Common myeloid progenitor, CD34-positive (primary cell): ENCODE measurements at regions not wholly inside any gene's neighbourhood (a gene's known extent, or its start where the extent isn't known, plus 50 kb on each side); places are given as distances from the start of the nearest gene placed in this dataset.
"Not testable (repeated sequence)": the region's sequence is repeated elsewhere in the genome, so short reads cannot be mapped to it uniquely, and the experiment has no call there.

Source experiments
- CTCF ChIA-PET: fragments of 350-600 bp; sonication (Branson Sonifier 250); formaldehyde crosslinking; loops from one replicate; lab custom pipeline; 2021; ENCODE audit warnings: antibody characterized with exemption; lab: Charles Lee
- POLR2A ChIA-PET: fragments of 350-600 bp; sonication (Branson Sonifier 250); formaldehyde crosslinking; loops from one replicate; lab custom pipeline; 2021; ENCODE audit warnings: antibody characterized with exemption; lab: Charles Lee
- DNase-seq, 3 donors: peaks; one replicate each; pipeline versions ENCODE4 v3.0.0 to v3.0.0-alpha.2; 2013
- H3K27ac ChIP-seq, 2 experiments: 1 replicate in 1 of 2; 2 replicates in 1 of 2; pipeline ENCODE4 v1.7.0; 2013; ENCODE audit warnings: inconsistent platforms in 2 of 2, low read length in 2 of 2, mild to moderate bottlenecking in 2 of 2, low read depth in 1 of 2, moderate library complexity in 1 of 2; ENCODE audit not compliant: severe bottlenecking in 2 of 2, insufficient read depth in 1 of 2, poor library complexity in 1 of 2
- H3K27me3 ChIP-seq, 5 experiments: replicated peaks in 2 of 5; 1 replicate in 3 of 5; 2 replicates in 2 of 5; pipeline versions ENCODE4 v1.6.1 to v1.7.0; 2013; ENCODE audit warnings: low read length in 4 of 5, mild to moderate bottlenecking in 2 of 5, moderate library complexity in 2 of 5, inconsistent platforms in 1 of 5; ENCODE audit not compliant: insufficient read depth in 5 of 5, control insufficient read depth in 4 of 5
- H3K36me3 ChIP-seq, 4 experiments: 1 replicate in 2 of 4; 2 replicates in 2 of 4; pipeline versions ENCODE4 v1.6.1 to v1.7.0; 2013; ENCODE audit warnings: low read length in 3 of 4, control low read depth in 1 of 4, mild to moderate bottlenecking in 1 of 4; ENCODE audit not compliant: control insufficient read depth in 4 of 4, insufficient read depth in 4 of 4
- H3K4me1 ChIP-seq, 4 experiments: 1 replicate in 3 of 4; 2 replicates in 1 of 4; pipeline versions ENCODE4 v1.6.1 to v1.7.1; 2013; ENCODE audit warnings: low read length in 3 of 4, mild to moderate bottlenecking in 3 of 4, control low read depth in 1 of 4, inconsistent platforms in 1 of 4, moderate library complexity in 1 of 4; ENCODE audit not compliant: control insufficient read depth in 4 of 4, insufficient read depth in 4 of 4; ENCODE audit errors: control extremely low read depth in 1 of 4
- H3K4me3 ChIP-seq, 7 experiments: 1 replicate in 4 of 7; 2 replicates in 3 of 7; pipeline versions ENCODE4 v1.5.1 to v1.7.0; 2013; ENCODE audit warnings: mild to moderate bottlenecking in 7 of 7, low read length in 6 of 7, moderate library complexity in 6 of 7, inconsistent platforms in 2 of 7, low read depth in 2 of 7, control low read depth in 1 of 7; ENCODE audit not compliant: insufficient read depth in 4 of 7, control insufficient read depth in 1 of 7; ENCODE audit errors: extremely low read depth in 1 of 7
- H3K9me3 ChIP-seq, 5 experiments: 1 replicate in 4 of 5; 2 replicates in 1 of 5; pipeline versions ENCODE4 v1.6.1 to v1.7.1; 2013; ENCODE audit warnings: low read length in 4 of 5, mild to moderate bottlenecking in 2 of 5, inconsistent platforms in 1 of 5, low read depth in 1 of 5, moderate library complexity in 1 of 5; ENCODE audit not compliant: control insufficient read depth in 4 of 5, insufficient read depth in 2 of 5; ENCODE audit errors: control extremely low read depth in 1 of 5
- WGBS: methylation state at CpG from one replicate; pipeline ENCODE4 v1.1.5; 2013; ENCODE audit not compliant: insufficient coverage; 5-methylcytosine and 5-hydroxymethylcytosine counted together

DNA sequence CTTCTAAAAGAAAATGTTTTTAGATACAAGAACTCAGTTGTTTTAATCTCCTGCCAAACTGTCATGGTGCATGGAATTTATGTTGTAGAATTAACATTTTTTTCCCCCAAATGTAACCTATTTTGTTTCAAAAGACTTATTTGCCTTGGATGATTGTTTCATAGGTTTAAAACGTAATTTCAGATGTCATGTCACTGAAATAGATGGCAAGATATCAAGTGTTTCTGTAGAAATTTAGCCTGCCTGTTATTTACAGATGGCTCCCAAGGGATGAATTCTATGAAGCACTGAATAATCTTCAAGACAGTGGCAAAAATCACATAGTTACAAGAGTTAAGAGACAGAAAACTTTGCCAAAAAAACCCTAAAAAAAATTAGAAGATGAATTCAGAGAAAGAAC lies 1484.6 kb downstream of the OLFM4 start:
- DNase-seq: no peak
- WGBS: 60% methylated on average over 1 of the region's 1 CpG
- no peak overlapping the region for H3K27ac ChIP-seq
- CTCF ChIA-PET: no interaction called here
- no peaks in the 10 kb centered on the region for H3K4me1 ChIP-seq
- H3K27me3 ChIP-seq: no peaks in the 10 kb centered on the region
- no peak overlapping the region for H3K4me3 ChIP-seq
- no peaks in the 10 kb centered on the region for H3K36me3 ChIP-seq
- no peaks in the 10 kb centered on the region for H3K9me3 ChIP-seq
- POLR2A ChIA-PET: no interaction called here

DNA sequence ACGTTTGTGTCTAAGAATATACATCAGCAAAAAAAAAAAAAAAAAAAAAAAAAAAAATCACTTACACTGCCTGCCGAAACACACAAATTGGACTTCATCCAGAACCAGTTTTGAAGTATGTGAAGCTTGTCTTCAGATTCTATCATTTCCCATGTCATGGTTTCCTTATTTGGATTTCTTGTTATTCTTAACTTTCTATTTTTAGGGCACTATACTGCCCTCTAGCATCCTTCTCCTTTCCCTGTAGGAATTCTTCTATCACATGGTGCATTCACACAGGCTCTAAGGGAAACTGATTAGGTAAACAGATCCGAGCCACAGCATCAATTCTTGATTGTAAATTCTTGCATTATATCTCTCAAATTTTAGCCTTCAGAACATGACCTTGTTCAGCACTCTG lies 1507.5 kb downstream of the OLFM4 start:
- Histone ChIP-seq H3K9me3 (no peaks in the 10 kb centered on the region), H3K4me1 (no peaks in the 10 kb centered on the region), H3K27ac (no peak overlapping the region), H3K27me3 (no peaks in the 10 kb centered on the region), H3K4me3 (no peak overlapping the region), H3K36me3 (no peaks in the 10 kb centered on the region)
- ChIA-PET CTCF (no interaction called here), POLR2A (no interaction called here)
- 83% methylated on average over 1 of the region's 3 CpGs for WGBS
- no peak for DNase-seq

GRCh38 chr13:54563286-54563685 lies 1534.7 kb downstream of the OLFM4 start:
- WGBS: 78% methylated on average over 1 of the region's 2 CpGs

GRCh38 chr13:54572037-54572436 lies 1543.4 kb downstream of the OLFM4 start:
- POLR2A ChIA-PET, H3K27ac ChIP-seq, CTCF ChIA-PET, H3K27me3 ChIP-seq, H3K36me3 ChIP-seq, H3K9me3 ChIP-seq, H3K4me1 ChIP-seq, H3K4me3 ChIP-seq, DNase-seq: not testable (repeated sequence)
- 92% methylated on average over 7 of the region's 13 CpGs for WGBS

More at GRCh38 chr13:54563286-54563685, 1534.7 kb downstream of the OLFM4 start:
- ChIA-PET CTCF (no interaction called here), POLR2A (no interaction called here)
- Histone ChIP-seq H3K9me3 (no peaks in the 10 kb centered on the region), H3K36me3 (no peaks in the 10 kb centered on the region), H3K4me3 (no peak overlapping the region), H3K27me3 (no peaks in the 10 kb centered on the region), H3K27ac (no peak overlapping the region), H3K4me1 (no peaks in the 10 kb centered on the region)
- no peak for DNase-seq

DNA sequence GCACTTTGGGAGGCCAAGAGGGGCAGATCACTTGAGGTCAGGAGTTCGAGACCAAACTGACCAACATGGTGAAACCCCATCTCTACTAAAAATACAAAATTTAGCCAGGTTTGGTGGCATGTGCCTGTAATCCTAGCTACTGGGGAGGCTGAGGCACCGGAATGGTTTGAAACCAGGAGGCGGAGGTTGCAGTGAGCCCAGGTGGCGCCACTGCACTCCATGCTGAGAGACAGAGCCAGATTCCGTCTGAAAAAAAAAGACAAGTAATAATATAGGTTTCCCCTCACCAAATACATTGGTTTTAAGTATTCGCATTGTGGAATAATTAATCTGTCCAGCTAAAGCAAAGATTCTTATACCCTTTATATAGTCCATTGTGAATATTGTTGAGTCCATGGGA lies 1544.6 kb downstream of the OLFM4 start:
- POLR2A ChIA-PET: no interaction called here
- Histone ChIP-seq H3K27ac (no peak overlapping the region), H3K4me3 (no peak overlapping the region), H3K36me3 (no peaks in the 10 kb centered on the region), H3K27me3 (no peaks in the 10 kb centered on the region), H3K4me1 (no peaks in the 10 kb centered on the region), H3K9me3 (no peaks in the 10 kb centered on the region)
- DNase-seq: no peak
- WGBS: 83% methylated on average over 3 of the region's 6 CpGs
- CTCF ChIA-PET: interaction anchor here (2.2 kb wide), 1 partner anchor 9 kb away, joined by 4 read pairs; no protein-coding TSS in a partner anchor

DNA sequence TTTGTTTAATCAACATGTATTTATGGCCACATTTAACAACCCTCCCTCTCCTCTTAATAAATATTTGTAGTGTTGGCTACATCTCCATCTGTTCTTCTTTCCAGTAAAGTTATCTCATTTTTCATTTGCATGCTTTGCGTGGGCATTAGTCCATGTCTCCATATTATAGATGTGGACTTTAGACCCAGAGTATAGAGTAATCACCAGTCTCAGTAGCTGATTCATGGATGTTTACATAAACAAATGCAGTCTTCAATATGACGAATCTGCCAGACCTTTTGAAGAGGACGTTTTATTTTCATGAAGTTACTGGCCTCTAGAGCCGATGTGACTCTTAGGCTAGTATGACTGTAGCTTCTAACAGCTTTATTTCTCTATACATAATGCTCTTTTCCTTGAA lies 1546.2 kb downstream of the OLFM4 start:
- CTCF ChIA-PET: interaction anchor here (2.2 kb wide), 1 partner anchor 10 kb away, joined by 4 read pairs; no protein-coding TSS in a partner anchor
- Histone ChIP-seq H3K27ac (no peak overlapping the region), H3K4me1 (no peaks in the 10 kb centered on the region), H3K36me3 (no peaks in the 10 kb centered on the region), H3K4me3 (no peak overlapping the region), H3K9me3 (no peaks in the 10 kb centered on the region), H3K27me3 (no peaks in the 10 kb centered on the region)
- no peak for DNase-seq
- 88% methylated on average over 3 of the region's 4 CpGs for WGBS
- POLR2A ChIA-PET: no interaction called here

DNA sequence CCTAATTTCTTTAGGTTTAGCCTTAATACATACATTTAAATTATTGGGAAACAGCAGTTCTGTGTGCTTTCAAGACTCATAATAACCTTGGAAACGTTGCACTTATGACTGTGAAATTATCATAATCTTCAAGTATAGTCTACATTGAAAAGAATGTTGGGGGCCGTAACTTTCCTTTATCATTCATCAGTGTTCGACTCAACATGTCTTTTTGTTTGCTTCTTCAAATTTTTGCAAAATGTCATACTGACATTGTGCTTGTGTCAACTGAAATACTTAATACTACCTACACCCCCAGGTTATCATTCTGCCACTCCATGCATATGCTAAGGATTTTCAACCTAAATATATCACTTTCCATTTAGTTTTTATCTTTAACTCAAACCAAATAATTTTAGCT lies 1562.9 kb downstream of the OLFM4 start:
- ChIA-PET POLR2A (no interaction called here), CTCF (no interaction called here)
- Histone ChIP-seq H3K36me3 (no peaks in the 10 kb centered on the region), H3K9me3 (peaks cover 0 to 4% (median 0%) of the 10 kb centered on the region in 5 experiments), H3K4me3 (no peak overlapping the region), H3K4me1 (no peaks in the 10 kb centered on the region), H3K27me3 (no peaks in the 10 kb centered on the region), H3K27ac (no peak overlapping the region)
- no peak for DNase-seq
- 92% methylated on average over 3 of the region's 3 CpGs for WGBS
